GM19438 (cell line): ENCODE measurements at regions not wholly inside any gene's neighbourhood (a gene's known extent, or its start where the extent isn't known, plus 50 kb on each side); places are given as distances from the start of the nearest gene placed in this dataset.
"Not testable (repeated sequence)": the region's sequence is repeated elsewhere in the genome, so short reads cannot be mapped to it uniquely, and the experiment has no call there.

Source experiments
- ATAC-seq: cut with Tn5 transposase; IDR thresholded peaks from one replicate; pipeline ENCODE4 v1.9.1; 2021; ENCODE audit warnings: low read depth; ENCODE audit not compliant: unreplicated experiment

GRCh38 chr3:144771381-144771870 is 799.8 kb downstream of the DIPK2A start:
- no peak for ATAC-seq

DNA sequence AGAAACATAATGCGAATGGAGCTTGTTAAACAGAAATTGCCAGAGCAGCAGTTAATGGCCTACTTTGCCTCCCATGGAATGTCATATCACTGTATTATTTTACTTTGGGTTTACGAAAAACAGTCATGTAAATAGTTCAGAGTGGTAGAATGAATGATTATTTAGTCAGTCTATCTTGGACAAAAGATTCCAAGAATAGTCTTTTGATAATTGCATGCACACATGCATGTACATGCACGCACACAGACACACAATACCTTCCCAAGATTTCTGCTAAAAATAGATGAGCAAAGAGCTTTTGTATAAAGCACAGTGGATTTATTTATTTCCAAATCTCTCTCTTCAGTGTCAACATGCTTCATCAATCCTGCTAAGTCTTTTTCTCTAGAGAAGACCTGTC is 800.7 kb downstream of the DIPK2A start:
- ATAC-seq = no peak

DNA sequence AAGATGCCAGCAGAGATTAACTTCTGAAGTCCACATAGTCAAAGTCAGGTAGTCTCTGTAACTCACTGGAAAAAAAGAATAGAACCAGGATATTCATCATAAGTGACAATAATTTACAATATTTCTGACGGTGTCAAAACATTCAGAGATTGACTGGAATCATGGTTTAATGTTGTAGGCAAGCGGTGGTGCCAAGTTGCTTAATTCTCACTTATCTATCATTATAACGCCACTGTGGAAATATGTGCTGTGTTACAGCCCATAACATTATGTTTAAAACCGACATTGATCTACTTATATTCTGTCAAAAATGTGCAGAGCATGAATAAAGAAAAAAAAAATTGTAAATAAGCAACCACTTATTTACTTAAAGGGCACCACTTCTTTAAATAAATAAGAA is 801.7 kb downstream of the DIPK2A start:
- no peak for ATAC-seq

GRCh38 chr3:144774897-144775296 is 803.3 kb downstream of the DIPK2A start:
- ATAC-seq = no peak

DNA sequence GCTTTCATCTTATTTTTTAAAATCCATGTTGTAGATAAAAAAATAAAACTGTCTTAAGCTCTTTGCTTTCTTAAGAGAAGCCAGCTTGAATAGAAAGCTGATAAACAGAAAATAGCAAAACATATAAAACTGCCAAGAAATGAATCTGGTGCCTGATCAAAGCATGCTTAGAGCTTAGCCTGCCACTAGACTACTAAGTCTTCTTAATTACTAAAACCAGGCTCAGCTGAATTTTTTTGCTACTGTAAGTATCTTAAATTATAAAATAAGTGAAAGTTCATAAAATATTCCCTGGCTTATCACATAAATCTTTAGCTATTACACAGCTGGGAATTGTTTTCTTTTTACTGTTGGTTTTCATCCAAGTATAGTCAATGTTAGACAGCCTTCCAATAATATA is 803.9 kb downstream of the DIPK2A start:
- no peak for ATAC-seq

GRCh38 chr3:144777906-144778305 is 806.3 kb downstream of the DIPK2A start:
- no peak for ATAC-seq

DNA sequence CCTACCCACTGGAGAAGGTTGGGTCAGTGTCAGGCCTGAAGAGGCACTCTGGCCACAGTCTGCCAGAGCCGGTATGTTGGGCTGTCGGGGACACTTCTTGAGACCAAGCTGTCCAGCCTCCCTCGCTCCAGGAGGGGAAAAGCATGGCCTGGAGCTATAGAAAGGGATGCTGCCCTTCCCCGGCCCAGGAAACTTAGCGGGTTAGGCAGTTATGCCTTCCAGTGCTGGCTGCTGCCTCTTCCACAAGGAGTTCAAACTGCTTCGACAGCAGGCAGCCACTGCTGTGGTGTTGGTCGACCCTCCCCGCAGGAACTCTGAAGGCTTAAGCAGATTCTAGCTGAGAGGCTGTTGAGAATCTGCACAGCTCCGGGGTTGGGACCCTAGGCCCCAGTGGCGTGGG is 819.4 kb downstream of the DIPK2A start:
- no peak for ATAC-seq

GRCh38 chr3:144801890-144802289 is 830.3 kb downstream of the DIPK2A start:
- ATAC-seq = no peak

DNA sequence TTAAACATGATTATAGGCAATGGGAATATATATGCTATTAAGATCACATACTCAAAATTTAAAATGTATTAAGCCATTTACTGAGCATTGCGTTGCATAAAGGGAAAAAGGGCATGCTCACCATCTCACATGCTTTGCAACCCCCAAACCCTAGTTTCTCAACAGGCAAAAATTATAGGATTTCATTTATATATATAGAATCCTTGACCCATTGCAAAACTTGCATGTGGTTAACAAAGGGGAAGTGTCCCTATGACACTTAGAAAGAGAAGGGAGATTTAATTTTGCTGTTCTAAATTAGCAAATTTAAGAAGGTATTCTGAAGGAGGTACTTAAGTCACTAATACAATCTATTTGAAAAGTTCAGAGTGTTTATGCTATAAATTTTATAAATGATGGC is 837.8 kb downstream of the DIPK2A start:
- no peak for ATAC-seq

DNA sequence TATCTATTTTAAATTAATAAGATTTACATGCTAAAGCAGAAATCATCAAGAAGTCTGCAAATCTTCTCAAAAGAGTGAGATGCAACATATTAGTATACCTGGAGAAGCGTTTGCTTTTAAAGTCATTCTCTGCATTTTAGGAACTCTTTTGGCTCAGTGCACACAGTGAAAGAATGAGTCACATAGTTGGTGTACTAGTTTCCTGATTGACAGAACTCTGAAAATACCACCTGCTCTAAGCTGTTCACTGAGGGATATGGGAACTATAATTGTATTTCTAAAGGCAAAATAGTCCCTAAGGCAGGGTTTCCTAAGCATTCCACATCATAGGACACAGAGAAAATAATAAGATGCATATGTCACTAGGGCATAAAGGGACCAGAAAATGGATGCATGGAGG is 838.5 kb downstream of the DIPK2A start:
- ATAC-seq = no peak

DNA sequence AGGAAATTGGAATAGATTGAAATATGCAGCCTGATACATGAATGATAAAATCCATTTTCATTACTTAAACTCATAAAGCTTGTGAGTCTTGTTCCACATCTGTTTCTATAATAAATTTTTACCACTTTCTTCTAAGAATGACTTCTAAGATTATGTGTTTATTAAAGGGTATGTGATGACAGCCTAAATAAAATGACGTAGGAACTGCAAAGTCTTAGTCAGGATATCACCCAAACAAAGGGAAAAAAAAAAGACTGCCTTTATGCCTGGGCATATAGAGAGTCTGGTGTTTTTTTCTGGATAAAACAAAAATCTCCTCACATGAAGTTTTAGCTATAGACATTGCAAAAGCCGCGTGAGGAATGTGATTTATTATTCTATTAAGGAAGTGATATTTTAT is 844.0 kb downstream of the DIPK2A start:
- ATAC-seq = no peak

GRCh38 chr3:144816323-144816722 is 844.7 kb downstream of the DIPK2A start:
- ATAC-seq = no peak

DNA sequence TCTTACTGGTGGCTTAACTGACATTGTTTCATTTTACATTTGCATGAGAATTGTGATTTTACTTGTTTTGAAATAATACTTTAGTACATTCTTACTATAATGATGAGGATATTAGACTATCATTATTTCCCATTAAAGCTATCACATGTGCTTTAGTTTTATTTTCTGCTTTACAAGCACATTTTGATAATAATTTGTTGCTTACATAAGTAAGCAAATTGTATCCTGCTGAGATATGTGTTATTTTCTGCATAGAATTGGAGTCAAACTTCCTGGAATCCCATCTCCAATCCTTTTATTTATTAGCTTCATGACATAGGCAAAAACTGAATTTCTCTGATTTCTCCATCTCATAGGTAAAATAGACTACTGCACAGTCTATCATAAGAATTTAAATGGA is 847.4 kb downstream of the DIPK2A start:
- ATAC-seq = no peak

DNA sequence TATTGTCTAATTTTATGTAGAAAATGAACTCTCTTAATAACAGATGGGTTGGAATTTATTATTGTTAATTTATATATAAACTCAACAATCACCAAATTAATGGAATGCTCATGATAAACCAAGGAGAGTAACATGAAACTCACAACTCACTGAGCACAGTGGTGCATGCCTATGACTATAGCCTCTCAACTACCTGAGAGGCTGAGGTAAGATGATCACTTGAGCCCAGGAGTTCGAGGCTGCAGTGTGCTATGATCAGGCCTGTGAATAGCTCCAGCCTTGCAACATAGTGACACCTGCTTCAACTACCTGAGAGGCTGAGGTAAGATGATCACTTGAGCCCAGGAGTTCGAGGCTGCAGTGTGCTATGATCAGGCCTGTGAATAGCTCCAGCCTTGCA is 848.6 kb downstream of the DIPK2A start:
- ATAC-seq = not testable (repeated sequence)

- ATAC-seq = no peak
These were observed 849.1 kb downstream of the DIPK2A start for GRCh38 chr3:144820726-144821125.

DNA sequence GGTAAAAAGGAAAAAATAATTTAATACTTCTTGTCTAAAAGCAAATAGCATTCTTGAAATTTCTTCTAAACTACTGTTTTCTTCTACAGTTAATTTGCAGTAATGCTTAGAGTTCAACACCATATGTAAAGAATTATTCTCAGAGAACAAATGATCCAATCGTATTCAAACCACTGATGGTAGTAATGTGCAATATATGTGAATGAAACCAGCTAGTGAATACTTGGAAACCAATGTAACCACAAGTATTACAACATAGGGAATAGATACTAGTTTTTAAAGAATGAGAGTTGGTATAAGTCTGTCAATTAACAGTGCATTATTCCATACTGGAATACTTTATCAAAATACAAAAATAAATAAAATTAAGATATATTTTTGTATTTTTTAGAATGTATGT is 850.0 kb downstream of the DIPK2A start:
- ATAC-seq = no peak

DNA sequence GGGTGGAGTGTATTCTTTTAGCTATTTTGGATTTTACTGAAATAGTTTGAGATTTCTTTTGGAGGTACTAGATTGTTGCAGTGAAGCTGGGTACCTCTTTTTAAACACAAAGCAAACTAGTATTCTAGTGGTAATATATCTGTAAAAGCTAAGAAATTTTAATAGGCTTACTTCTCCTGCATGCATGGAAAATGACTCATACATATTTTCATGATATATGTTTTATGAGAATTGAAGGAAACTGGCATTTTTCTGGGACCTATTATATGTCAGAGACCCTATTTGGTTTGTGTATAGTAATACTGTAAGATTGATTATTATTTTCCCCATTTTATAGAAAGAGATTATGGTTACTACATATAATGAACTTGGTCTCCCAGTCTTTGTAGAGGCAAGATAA is 851.0 kb downstream of the DIPK2A start:
- no peak for ATAC-seq

DNA sequence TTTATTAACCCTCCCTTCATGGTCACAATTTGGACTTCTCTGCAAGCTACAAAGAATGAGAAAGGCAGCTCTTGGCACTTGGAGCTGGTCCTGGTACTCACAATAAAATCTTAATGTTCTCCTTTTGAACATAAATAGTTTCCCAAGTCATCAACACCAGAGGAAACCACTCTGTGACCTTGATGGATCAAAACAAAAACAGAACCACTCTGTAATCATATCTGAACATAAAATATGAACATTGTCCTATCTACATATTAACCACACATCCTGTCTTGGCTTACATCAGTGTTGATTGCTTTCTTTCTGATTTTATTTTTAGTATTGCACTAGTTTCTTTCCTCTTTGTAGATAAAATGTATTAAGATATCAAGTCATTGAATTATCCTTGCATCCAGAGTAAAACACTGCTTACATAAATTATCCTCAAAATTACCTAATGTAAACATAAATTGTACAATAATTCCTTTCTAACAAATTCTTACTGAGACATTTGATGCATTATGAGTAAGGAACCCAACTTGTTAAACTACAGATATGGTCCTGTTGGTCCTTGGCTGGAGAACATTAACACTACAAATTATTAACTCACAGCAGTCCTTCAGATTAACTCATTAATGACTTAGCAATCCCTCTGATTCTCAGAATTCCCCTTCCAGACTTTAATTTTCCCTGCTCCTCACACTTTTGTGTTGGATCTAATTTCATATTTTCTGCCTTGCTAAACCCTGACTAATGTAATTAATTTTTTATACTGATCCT is 860.5 kb downstream of the DIPK2A start:
- no peak for ATAC-seq

GRCh38 chr3:144839991-144840390 is 868.4 kb downstream of the DIPK2A start:
- no peak for ATAC-seq

DNA sequence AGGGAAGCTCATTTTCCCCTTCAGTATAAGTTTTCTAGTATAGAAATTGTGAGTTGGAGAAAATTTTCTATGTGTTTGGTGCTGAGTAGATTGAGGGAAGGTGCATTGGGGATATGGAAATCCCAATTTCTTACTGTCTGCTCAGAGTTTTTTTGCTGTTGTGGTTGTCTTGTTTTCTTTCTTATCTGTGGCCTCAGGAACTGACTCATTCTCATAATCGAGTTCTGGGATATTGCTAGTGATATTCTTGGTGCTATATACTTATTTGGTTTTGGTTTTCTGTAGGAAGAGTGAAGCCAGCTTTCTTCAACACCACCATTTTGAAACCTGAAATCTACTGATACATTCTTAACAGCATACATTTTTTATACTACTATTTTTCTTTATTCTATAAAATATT is 869.2 kb downstream of the DIPK2A start:
- no peak for ATAC-seq

GRCh38 chr3:144843099-144843498 is 871.5 kb downstream of the DIPK2A start:
- no peak for ATAC-seq

GRCh38 chr3:144852999-144853398 is 881.4 kb downstream of the DIPK2A start:
- ATAC-seq = no peak

GRCh38 chr3:144854020-144854419 is 882.4 kb downstream of the DIPK2A start:
- not testable (repeated sequence) for ATAC-seq
